8988T (cell line): ENCODE measurements at regions not wholly inside any gene's neighbourhood (a gene's known extent, or its start where the extent isn't known, plus 50 kb on each side); places are given as distances from the start of the nearest gene placed in this dataset.

ENCODE experiments used
- DNase-seq: peaks from one replicate; pipeline ENCODE4 v3.0.0; 2011

DNA sequence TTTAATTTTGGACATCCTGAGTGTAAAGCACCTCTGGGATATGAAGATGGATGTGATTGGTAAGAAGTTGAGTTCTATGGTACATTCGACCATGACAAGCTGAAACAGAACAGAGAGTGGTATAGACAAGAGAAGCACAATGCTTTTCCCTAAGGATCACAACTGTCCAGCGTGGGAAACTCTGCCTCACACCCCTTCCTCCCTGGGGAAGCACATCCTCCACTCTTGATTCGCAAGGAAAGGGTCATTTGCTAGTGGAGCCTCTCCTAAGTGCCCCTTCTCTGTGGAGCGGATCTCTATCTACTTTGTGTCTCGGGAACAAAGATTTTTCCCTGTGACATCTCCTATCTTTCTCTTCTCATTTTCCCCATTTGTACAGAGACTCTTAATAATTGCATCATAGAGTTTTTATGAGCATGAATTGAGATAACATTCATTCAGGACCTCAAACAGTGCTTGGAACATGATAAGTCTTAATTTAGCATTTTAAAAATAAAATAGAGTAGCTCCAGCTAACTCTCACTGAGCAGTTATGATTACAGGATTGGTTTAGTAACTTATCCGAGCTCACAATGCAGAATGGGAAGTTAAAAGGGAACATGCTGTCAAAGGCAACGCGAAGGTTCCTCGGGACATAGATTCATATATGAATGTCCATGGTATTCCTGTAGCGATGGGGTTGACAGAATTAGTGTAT is 775.2 kb downstream of the C6orf118 start:
- DNase-seq = no peak

DNA sequence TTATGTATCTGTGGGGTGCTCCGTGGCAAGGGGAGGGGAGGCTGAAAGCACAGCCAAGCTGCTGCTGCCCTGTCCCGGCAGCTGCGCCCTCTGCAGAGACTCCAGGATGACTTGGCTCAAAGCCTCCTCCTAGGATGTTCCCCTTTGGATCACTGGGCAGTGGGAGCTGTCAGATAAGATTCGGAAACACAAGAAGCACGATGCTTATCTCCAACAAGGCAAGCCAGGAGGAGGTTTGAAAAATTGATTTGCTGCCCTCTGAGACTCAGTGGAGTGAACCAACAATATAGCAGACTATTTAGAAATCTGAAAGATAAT is 776.4 kb downstream of the C6orf118 start:
- no peak for DNase-seq

DNA sequence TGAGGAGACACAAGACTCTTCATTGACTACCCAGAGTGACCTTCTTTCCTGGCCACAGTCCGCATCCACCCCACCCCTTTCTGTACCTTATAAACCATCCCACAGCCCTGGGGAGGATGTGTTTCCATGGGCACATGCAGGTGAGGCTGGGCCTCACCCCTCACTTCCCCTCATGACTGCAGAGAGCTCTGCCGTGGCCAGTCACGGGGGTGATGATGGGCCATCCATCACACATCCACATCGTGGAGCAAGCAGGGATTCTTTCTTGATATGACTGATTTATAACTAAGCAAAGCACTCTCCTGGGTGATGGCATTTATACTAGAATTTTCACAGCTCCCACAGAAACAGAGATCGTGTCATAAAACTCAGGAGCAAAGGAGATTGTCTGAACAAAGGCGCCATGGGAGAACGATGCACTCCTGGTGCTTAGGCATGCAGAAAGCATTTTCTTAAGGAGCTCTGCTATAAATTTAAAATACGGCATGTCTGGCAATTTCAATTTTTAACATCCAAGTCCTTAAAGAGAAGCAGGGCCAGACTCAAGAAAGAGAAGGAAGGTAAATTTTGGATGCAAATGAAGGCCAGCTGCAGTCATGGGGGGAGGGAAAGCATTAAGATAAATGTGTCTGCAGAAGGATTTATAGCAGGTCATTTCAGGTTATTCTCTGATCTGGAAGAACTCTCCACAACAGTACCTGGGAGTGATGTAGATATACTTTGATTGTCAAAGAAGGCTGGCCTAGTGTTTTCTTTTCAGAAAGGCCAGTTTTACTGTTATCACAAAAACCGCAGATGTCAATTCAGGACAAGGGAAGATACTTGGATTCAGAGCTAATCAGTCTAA is 777.0 kb downstream of the C6orf118 start:
- DNase-seq = no peak

DNA sequence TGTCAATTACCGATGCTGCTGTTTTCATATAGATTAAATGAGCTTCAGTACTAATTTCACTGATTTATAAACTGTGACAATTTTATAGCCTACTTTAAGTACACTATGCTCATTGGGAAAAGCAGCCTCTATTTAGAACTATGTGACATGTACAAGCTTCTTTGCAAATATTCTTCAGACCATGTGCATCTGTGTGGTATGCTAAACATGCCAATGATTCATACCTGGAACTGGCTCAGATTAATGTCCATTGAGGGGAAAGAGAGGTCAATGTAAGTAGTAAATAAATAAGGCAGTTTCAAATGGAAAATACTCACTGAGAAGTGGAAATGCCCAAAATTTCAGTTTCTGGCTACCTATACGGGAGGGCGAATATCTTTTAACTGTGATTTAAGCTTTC is 777.7 kb downstream of the C6orf118 start:
- DNase-seq = no peak

DNA sequence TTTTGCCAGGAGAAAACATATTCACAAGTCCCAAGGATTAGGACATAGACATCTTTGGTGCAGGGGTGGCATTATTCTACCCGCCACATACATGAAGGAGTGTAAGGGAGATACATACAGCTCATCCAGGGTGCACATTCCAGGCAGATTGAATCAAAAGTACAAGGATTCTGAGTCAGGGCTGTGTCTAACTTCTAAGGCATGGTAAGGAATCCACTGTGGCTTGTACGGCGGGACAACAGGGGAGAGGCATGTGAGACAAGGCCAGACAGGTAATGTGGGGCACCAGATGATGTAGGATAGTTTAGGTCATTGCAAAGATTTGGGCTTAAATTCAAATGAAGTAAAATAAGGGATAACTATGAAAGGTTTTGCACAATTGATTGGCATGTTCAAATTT is 780.9 kb downstream of the C6orf118 start:
- DNase-seq = no peak

DNA sequence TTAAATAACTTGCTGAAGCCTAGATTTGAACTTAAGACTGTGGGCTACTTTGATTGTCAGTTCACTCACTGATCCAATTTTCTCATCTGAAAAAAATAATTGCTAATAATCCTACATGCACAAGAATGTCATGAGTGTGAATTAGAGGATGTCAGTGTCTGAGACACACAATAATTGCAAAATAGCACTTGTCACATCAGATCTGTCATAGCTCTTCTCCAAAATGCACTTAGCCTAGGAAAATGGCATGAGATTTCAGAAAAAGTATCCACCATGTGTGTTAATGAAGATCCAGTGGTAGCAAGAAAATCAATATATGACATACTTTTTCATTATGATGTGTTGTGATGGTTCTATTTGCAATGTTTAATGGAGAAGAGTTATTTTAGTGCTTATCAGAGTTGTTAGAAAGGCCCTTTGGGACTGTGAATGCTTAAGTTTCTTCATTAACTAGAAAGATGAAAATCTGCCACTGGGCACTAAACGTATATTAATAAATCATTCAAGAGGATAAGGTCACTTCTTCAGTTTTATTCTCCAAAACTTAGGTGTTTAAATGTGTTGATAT is 786.2 kb downstream of the C6orf118 start:
- DNase-seq = no peak

DNA sequence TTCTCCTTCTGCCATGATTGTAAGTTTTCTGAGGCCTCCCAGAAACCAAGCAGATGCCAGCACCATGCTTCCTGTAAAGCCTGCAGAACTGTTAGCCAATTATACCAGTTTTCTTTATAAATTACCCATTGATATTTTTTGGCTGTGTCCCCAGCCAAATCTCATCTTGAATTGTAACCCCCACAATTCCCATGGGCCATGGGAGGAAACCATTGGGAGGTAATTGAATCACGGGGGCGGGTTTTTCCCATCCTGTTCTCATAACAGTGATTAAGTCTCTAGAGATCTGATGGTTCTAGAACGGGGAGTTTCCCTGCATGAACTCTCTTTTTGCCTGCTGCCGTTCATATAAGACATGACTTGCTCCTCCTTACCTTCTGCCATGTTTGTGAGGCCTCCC is 788.5 kb downstream of the C6orf118 start:
- DNase-seq = no peak

DNA sequence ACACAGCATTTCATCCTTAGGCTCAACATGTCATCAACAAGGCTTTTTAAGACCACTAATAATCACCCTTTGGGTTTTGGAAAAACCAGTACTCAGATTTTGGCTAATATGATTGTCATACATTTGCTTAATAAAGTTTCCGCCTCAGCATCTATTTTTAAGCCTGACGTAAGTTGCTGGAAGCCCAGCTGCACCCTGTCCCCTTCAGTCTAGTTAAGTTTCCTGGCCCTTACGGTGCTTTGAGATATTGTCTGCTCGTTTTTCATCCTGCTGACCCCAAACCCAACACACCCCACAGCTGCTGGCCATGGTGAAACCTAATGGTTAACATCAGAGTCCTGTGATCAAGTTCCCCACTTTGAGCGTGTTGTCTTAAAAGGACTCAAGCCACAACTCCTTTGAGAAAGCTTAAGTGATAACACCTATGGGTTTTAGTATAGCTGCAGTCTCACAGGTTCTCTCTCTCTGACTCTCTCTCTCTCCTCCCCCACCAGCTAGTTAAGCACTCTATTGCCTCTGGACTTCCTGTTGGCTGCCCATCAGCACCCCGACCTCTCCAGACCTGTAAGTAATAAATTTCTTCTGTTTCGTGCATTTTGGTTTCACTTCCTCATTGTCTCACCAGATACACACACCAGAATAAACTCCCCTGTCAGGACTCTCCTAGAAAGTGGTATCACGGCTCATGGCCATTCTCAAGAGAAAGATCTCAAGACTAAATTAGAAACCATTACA is 802.0 kb downstream of the C6orf118 start:
- DNase-seq = no peak

DNA sequence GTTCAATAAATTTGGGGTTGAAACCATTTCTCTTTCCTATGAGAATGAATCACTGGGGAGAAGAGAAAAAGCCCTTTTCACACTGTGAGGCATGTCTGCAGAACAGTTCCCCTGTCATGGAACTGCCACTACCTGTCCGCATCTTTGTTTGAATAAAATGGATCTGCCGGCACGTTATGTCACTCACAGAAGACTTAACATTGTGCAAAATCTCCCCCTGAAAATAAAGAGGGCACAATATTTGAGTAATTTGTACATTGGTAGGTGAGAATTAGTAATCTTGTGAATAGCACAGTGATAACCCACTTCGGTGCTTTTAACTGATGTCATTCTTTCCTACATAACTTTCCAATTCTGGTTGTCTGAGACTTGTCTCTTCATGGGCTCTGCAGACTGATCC is 804.0 kb downstream of the C6orf118 start:
- no peak for DNase-seq

DNA sequence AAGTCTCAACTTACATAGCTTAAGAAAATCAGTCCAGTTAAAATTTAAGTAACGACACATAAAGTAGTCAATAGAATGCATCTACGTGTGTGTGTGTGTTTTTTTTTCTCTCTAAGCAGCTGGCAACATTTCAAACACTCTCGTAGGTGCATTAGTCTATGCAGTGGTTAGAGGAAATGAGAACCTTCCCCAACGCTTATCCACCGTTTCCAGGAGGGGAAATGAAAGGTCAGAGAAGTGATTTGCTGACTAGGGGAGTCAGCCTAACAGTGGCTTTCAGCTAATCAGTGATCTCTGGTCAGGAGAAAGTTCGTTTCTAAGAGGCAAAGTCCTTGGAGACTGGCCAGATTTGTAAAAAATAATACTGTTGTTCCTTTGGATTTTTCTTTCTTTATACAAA is 806.6 kb downstream of the C6orf118 start:
- no peak for DNase-seq

DNA sequence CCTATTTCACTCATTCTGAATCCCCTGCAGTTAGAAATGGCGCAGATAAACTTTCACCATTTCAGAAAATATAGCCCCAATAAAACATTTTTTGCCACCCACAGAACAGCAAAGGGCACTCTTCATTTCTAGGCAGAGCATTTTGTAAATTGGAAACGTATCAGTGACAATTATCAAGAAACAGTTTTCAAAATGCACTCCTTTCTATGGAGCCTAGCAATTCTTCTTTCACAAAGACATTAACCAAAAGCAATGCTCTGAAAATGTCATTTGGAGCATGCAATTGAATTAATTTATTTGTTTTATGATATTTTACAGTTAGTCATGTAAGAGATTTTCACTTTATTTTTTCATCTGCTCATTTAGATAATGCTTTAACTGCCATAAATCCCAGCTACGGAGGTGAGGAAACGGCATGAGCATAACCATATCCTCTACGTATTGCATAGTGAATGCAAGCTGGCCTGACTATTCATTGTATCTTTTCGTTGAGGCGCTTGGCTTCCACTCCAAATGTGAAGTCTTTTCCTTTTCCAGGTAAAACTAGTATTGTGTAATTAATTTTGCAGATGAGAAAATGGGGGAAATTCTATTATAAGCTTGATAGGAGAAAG is 813.4 kb downstream of the C6orf118 start:
- no peak for DNase-seq

DNA sequence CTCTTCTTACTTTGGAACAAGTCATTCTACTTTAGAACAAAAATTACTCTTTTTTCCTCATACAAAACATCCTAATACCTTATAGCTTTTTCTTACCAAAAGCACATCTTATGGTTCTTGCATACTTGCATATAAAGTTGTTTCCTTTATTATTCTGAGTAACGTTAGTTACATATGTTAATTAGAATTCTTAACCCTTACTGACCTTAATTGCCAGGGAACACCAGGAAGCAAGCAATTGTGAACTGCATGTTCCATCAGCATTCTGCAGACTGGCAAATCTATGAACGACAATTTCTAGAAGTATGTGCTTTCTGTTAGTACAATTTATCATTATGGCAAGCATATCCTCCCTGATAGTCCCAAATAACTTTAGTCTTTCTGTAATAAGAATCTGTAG is 831.0 kb downstream of the C6orf118 start:
- DNase-seq = no peak

DNA sequence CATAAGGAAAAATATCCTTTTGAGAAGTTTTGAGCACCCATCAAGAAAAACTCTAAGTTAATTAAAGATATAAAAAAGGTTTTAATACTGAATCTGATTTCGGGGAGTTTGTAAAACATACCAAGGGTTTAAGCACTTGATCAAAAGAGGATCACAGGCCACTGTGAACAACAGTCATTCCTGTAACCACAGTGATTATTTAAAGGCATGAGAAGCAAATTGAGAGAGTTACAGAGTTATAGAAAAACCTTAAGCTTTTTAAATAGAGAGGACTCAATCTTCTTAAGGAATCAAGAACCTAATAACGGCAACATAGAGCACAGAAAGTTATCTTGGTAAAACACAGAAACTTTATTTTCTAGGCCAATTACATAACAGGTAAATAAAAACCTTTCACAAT is 831.6 kb downstream of the C6orf118 start:
- DNase-seq = no peak

DNA sequence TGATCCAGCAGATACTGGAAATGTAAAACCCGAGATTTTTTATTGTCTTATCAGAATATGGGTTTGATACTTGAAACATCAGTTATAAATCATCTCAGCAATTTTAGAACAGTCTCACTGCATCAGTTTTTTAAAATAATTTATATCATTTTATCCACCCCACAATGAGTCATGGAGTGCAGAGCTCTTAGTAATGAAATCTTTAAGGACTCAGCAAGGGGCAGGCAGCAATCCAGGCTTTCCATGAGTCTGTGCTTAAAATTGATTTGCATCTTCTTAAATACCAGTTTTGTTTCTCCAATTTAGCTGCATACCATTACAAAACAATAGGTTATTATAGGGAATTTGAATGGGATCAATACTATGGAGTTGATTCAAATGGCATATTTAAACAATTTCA is 832.3 kb downstream of the C6orf118 start:
- DNase-seq = no peak

DNA sequence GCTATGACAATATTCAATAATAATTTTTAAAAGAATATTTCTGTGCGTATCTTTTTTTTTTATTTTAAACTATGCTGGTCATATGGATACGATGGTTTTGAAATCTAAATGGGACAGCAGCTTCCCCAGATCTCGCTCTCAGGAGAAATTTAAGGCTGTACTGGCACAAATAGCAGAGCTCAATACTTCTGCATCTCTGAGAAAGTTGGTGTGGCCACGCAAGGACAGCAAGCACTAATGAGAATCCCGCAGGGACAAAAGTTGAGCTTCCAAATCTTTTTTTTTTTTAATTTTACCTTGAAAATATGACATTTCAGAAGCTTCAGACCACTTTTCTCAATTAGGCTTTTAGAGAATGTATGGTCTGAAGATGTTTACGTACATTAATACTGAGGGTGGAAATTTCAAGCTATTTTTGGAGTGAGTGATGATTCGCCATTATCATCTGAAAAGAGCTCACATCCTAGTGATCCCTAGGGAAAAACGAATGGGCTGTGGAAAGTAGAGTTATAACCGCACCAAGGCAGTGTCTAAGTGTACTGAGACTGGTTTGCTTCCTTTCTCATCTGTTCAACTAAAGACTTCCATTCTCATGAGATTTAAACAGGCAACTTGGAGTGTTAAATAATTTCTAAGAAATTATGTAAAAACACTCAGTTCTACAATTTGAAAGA is 840.0 kb downstream of the C6orf118 start:
- DNase-seq = no peak

DNA sequence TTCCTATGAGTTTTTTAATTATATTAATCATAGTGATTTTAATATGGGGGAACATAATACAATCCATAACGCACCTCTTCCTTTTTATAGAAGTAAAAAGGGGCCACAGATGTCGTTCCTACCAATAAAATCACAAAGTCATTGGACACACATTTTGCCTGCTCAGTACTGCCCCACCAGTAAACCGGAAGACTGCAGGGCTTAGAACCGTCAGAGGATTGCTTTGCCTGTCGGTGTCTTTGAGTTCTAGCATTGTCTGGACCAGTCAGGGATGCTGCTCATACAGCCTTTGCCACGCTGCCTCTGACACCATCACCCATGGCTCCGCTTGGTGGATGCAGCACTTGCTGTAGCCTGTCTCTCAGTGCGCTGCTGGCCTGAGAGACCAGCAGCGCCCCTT is 853.6 kb downstream of the C6orf118 start:
- DNase-seq = no peak

DNA sequence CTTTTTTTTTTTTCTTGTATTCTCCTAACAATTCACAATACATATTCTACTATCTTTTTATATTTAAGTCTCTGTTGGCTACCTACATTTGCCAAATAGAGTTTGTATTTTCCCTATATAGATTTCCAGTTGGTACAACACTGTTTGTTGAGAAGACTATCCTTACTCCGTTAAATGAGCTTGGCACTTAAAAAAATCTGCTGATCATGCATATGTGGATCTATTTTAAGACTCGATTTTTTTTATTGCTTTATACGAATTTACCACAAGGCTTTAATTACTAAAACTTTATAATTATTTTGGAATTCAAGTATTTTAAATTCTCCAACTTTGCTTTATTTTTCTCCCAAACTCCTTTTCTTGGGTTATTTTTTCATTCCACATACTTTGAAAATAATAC is 855.6 kb downstream of the C6orf118 start:
- DNase-seq = no peak

DNA sequence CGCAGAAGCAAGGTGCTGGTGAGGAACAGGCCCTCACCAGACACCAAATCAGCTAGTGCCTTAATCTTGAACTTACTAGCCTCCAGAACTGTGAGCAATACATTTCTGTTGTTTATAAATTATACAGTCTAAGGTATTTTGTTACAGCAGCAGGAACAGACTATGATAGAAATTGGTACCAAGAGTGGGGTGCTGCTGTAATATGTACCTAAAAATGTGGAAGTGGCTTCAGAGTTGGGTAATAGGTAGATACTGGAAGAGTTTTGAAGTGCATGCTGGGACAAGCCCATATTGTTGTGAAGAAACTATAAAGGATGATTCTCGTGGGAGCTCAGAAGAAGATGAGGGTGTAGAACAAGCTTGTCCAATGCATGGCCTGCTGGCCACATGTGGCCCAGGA is 866.8 kb downstream of the C6orf118 start:
- no peak for DNase-seq

DNA sequence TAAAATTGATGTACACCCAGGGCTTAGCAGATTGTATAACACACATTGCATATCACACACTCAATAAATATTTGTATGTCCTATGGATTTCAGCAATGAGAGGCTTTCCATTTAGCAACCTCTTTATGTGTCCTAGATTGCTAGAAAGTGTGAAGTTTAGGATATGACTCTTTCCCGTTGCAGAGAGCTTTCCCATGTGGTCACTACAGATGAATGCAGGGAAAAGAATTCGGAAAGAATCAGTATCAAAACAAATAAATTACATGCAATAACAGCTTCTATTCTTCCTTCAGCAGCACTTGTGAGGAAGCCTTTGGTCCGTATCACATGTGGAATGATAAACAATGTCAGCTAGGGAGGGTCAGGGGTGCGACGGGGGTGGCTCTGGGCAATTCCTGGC is 870.1 kb downstream of the C6orf118 start:
- no peak for DNase-seq

DNA sequence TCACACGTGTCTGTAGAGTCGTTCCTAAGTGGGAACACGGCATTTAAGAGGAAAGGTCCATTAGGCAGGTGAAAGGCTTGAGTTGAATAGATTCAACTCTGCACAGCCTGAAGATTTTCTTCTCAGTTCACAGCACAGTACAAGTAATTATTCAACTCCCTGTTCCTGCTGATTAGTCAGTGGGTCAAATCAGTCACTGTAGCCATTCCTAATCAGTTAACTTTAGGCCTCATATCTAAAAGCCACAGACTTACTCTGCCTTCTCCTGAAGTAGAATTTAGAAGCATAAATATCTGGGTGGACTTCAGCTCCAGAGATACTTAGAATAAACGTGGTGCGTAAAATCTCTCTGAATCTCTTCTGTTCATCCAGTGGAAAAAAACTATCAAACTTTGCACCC is 872.4 kb downstream of the C6orf118 start:
- DNase-seq = no peak

DNA sequence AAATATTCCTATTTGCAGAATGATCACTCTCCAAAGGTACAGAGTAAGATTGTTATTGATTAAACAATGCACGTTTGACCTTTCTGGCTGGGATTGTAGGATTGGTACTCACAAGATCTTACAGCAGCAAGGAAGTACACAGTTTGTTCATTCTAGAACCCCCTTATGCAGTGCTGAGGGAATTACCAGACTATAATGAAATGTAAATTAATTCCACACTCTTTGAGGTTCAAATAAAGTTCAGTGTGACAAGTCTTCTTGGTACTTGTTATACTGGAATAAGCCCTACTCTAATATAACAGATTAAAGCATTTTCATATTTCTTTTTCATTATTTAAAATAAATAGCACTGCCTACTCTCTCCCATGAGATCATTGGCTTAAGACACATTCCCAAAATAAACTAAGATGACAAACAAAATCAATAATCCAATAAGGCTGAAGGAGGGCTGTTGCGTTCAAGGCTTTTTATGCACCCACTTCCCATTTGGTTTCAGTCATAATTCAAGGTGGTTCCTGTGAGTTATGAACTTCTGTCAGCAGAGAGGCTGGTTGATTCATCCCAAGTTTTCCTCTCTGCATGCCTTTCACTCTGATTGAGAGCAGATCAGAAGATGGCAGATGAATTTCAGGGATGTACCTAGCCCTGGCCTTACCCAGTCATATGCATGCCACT is 881.5 kb downstream of the C6orf118 start:
- no peak for DNase-seq

DNA sequence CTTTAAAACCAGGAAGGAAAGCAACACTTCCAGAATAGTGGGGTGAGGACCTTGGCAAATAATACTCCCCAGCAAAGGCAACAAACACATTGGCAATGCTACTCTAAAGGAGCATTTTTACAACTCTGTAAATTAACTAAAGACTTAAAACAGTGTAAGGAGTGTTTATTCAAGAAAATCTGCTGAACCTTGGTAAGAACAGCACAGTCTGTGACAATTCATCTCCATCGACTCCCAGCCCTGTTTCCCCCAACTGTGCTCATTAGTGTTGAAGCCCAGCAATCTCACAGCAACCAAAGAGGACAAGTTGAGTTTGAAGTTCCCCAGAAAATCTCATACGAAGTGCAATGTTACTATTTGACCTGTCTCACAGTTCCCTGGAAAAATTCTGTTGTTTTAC is 884.9 kb downstream of the C6orf118 start:
- DNase-seq = no peak
